GM12864 (cell line): ENCODE measurements at regions not wholly inside any gene's neighbourhood (a gene's known extent, or its start where the extent isn't known, plus 50 kb on each side); places are given as distances from the start of the nearest gene placed in this dataset.
"Not testable (repeated sequence)": the region's sequence is repeated elsewhere in the genome, so short reads cannot be mapped to it uniquely, and the experiment has no call there.

Experiments used
- DNase-seq: peaks from one replicate; pipeline ENCODE4 v3.0.0-alpha.2; 2011; ENCODE audit warnings: low read depth
- H3K4me3 ChIP-seq: 2 replicates; pipeline ENCODE4 v1.5.1; 2011; ENCODE audit warnings: mild to moderate bottlenecking, low read depth, low read length, control low read depth
- TF ChIP-seq, protein P1 (sequence below): IDR thresholded peaks from 2 replicates; pipeline ENCODE4 v1.5.1; 2011; ENCODE audit warnings: low read depth, mild to moderate bottlenecking, moderate library complexity, low read length, control low read depth, inconsistent platforms; ENCODE audit errors: missing control alignments

DNA sequence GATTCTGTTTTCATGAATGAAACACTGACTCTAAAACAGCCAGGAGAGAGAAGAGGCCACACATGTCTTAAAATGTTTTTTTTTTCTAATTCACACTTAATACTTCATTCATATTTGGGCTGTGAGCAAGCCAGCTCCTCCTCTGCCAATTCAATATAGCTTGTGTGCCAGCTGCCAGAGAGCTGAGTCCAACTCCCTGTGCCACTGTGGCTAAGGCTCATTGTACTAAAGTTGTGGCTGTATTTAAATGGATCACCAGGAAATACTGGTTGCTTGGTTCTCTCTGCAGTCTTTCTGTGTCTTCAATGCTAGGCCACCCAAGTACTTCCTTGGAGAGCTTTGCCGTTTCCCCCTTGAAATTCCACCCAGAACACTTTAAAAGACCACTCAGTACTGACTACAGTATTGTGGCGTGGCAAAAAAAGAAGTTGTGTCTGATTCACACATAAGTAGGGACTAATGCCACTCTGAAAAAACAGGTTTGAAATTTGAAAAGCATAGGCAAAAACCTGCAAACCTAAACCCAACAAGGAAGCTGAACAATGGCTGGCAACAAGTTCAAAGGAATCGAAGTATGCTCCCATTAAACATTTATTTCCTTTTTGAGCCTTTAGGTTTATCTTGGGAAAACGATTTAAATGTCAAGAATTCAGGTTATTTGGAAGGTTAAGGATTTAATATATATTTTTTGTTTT lies 524.7 kb downstream of the DIPK2A start:
- DNase-seq = no peak
- TF ChIP-seq, protein P1, sequence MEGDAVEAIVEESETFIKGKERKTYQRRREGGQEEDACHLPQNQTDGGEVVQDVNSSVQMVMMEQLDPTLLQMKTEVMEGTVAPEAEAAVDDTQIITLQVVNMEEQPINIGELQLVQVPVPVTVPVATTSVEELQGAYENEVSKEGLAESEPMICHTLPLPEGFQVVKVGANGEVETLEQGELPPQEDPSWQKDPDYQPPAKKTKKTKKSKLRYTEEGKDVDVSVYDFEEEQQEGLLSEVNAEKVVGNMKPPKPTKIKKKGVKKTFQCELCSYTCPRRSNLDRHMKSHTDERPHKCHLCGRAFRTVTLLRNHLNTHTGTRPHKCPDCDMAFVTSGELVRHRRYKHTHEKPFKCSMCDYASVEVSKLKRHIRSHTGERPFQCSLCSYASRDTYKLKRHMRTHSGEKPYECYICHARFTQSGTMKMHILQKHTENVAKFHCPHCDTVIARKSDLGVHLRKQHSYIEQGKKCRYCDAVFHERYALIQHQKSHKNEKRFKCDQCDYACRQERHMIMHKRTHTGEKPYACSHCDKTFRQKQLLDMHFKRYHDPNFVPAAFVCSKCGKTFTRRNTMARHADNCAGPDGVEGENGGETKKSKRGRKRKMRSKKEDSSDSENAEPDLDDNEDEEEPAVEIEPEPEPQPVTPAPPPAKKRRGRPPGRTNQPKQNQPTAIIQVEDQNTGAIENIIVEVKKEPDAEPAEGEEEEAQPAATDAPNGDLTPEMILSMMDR = no peak
- no peak overlapping the region for H3K4me3 ChIP-seq

DNA sequence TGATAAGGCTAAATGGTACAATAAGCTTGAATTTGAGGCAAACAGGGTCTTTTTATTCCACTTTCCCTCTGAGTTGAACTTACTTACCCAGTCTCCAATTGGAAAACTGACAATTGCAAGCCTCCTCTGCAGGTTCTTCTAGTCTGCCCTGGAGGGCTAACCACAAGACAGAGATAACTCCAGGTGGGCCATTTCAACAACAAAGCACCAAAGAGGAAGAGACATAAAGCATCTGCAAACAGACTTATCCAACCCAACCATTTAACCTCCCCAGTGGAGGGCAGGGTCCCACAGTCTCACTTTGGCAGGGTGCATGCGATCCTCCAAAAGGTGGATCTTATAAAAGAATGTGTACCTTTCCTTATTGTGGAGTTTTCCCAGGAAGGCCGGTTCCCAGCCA lies 525.8 kb downstream of the DIPK2A start:
- no peak for DNase-seq

DNA sequence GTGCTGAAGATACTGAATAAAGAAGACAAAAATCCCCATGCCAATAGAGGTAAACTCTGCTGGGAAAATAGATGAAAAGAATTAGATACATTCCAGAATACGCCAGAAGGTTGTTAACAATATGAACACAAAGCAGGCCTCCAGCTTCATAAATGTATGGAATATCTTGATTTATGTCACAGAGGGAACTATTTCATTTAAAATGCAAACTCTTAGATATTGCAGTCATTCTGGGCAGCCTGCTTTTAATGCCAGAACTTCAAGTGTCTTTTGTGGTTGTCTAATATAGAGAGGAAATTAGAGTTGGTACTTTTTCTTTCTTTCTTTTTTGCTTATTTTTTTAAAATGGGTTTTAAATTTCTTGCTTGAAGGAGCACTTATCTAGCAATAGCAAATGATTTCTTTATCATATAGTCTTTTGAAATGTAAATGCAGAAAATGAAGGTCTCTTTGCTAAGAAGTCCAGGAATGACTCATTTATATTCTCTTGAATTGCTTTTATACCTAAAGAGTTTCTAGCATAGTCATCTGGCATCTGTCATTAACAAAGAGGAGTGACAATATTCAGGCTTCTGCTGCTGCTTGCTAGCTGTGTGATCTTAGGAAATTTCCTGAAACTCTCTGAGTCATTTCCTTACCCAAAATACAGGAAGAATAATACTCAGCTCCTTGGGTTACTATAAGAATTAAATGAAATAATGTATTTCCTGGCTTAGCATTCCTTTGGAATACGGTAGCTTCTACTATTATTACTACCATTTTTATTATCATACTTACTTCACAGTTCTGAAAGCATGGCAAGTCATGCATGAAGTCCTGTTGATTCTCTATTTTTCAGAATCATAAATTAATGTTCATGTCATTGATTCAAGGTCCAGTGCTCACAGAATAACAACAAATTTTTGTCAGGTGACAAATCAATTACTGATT lies 527.6 kb downstream of the DIPK2A start:
- TF ChIP-seq, protein P1 = no peak
- no peak for DNase-seq
- H3K4me3 ChIP-seq = no peak overlapping the region

More for the DNA sequence above, 525.8 kb downstream of the DIPK2A start:
- H3K4me3 ChIP-seq = no peak overlapping the region
- TF ChIP-seq, protein P1 = no peak

DNA sequence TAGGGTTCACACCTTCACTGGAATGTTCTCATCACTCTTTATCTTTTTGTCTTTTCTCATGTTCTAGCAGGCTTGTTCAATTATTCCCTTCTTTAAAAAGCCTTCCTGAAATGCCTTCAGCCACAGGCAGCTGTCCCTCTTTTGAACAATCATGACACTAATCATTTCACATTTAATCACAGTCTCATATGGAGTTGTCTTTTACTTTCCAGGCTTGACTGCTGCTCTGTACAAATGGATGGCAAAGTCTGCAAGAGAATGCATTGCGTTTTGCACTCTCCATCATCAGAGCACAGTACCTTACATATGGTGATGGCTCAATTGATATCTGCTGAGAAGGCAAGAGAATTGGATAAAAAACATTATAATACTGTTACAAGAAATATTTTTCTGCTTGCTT lies 529.8 kb downstream of the DIPK2A start:
- no peak overlapping the region for H3K4me3 ChIP-seq
- DNase-seq = no peak
- TF ChIP-seq, protein P1 = no peak

DNA sequence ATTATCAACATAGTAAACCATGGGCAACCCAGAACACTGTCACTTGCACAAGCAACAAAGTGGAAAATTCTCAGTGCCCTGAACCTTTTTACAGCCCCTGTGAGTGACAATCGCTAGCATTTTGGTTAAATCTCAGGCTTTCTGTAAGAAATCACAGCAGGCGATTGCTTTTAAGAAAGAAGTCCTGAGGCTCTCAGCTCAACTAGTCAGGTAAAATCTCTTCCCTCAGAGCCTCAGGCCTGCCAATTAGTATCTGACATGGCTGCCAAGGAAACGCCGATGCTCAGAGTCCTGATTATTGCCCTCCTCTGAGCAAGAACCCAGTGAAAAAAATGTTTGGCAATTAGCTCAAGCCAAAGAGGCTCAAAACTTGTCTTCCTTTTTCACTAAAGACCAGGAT lies 530.8 kb downstream of the DIPK2A start:
- H3K4me3 ChIP-seq = no peak overlapping the region
- DNase-seq = no peak
- TF ChIP-seq, protein P1 = no peak

DNA sequence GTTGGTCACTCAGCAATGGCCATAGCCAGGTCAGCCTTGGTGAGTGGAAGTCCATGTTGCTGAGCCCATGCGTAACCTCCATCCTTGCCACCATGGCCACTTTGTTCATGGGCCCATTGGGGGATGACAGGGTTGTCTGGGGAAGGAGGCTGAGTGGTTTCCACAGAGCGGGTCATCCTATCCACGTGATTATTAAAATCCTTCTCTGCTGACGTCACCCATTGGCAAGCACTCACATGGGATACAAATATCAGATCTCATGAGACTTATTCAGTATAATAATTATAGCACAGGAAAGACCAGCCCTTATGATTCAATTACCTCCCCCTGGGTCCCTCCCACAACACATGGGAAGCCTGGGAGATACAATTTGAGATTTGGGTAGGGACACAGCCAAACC lies 534.8 kb downstream of the DIPK2A start:
- not testable (repeated sequence) for H3K4me3 ChIP-seq

DNA sequence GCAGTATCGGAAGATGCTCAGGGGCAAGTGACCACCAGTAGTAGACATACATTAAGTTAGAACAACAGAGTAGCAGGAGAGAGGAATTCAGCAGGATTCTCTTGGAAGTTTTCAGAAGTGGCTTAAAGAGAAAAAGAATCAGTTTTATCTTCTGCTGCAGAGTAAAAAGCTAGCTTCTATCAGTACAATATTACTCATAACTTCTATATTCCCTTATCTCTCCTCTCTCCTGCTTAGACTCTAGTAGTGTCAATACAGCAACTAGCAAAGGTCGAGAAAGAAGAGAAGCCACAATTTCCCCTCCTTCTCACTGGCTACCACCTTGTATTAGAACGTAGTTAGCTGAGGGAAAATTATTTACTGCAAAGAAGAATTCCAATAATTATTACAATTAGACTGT lies 539.7 kb downstream of the DIPK2A start:
- DNase-seq = no peak
- H3K4me3 ChIP-seq = no peak overlapping the region
- TF ChIP-seq, protein P1 = no peak

More for the DNA sequence above, 534.8 kb downstream of the DIPK2A start:
- DNase-seq = not testable (repeated sequence)
